Activated T-cell treated with anti-CD3 and anti-CD28 coated beads, Interleukin-2, amount 50 U/mL, for 1 hour (primary cell): ENCODE measurements at regions not wholly inside any gene's neighbourhood (a gene's known extent, or its start where the extent isn't known, plus 50 kb on each side); places are given as distances from the start of the nearest gene placed in this dataset.

Experiments
- DNase-seq: peaks from one replicate; pipeline ENCODE4 v3.0.0-alpha.2; 2020

DNA sequence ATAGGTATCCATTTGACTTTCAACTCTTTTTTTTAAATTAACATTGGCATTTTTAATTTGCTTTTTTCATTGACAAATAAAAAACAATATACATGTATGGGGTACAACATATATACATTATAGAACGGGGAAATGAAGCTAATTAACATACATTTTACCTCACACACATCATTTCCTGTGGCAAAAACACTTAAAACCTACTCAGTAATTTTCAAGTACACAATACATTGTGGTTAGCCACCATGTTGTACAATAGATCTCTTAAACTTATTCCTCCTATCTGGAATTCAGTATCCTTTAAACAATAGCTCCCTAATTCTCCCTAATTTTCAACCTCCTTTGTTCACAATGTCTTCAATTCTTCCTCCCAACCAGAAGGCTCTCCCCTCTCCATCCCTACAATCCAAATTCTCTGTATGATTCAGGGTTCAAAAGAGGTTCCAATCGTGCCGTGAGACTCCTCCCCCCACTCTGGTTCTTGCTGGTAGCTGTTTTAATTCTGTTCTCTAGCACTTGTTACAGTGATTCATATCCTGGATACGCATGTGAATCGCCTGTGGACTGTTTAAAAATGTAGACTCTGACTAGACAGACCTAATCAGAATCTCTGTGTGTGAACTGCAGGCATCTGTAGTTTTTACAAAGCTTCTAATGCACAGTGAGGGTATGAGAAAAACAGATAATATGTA, 87.6 kb upstream of the DUSP10 start:
- no peak for DNase-seq

DNA sequence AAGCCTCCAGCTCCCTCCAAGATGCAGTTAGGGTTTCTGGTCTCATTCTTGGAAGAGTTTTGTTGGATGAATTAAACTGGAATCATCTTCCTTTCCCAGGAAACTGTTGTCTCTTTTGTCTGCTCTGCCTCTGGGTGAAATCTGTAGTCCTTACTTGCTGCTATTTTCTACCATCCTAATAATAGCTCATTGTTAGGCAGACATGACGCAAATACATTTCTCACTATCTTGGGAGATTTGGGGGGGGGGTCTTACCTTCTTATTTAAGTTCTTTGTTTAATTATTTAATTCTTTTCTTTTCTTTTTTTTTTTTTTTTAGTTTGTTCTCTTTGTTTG, 85.4 kb upstream of the DUSP10 start:
- no peak for DNase-seq

DNA sequence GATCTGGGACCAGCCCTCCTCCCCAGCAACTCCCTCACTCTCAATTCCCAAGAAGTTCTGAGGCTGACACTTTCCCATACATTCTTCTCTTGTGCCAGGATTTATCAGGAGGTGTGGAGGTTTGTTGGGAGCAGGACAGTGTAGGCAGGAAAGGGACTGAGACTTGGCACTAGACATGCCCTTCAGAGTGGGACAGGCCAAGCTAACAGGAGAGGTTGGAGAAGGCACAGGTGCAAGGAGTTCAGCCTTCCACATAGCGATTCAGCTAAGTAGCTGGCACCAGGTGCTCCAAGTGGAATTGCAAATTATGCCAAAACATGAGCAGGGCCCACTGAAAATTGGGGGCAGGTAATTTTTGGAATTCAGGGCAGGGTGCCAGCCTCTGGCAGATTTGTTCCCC, 83.0 kb upstream of the DUSP10 start:
- no peak for DNase-seq

- DNase-seq, result no peak
Measured at GRCh38 chr1:221824025-221824424, 82.1 kb upstream of the DUSP10 start.

DNA sequence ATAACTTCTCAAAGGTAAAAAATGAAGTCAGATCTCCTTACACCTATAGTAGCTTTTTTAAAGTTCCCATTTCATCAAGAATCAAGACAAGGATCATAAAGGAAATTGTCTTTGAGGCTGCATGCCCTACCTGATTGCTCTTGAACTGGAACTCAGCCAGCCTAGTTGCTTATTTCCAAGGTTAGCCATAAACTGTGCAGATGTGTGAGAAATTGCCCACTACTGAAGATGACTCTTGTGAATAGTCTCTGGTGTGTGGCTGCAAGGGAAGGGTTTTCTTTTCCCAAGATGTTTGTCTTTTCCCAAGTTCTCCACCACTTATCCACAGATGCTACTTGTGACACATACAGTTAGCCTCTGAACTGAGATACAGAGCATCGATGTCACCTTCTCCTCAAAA, 81.7 kb upstream of the DUSP10 start:
- DNase-seq, result no peak

DNA sequence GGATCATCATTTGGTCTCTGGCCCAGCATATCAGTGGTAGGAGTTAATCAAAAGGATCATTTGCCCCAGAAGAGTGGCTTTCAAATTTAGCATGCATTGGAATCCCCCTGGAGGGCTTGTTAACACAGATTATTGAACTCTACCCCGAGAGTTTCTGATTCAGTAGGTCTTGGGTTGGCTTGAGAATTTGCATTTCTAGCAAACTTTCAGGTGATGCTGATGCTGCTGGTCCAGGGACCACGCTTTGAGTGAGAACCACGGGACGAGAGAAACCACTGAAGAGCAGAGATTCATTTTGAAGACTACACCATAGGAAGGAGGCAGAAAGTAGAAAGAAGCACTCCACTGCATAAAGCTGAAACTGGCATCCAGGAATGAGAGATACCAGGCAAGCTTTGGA, 81.3 kb upstream of the DUSP10 start:
- no peak for DNase-seq

- DNase-seq, result no peak
Measured at GRCh38 chr1:221822591-221822990, 80.7 kb upstream of the DUSP10 start.

DNA sequence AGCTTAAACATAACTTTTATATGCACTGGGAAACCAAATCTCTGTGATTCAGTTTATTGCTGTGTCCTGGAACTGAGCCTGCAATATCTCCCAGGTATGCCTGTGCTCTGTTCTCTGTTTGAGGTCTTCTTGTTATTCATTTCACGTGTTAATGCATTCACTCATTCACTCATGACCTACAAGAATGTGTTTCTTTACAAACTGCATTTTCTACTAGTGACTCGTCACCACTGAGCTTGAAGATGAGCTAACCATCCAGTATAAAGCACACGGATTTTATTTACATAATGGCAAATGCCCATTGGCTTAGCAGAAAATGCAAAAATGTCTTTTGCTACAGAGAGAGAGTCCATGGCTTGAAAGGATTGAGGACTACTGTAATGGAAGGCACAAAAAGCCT, 75.0 kb upstream of the DUSP10 start:
- DNase-seq, result no peak

DNA sequence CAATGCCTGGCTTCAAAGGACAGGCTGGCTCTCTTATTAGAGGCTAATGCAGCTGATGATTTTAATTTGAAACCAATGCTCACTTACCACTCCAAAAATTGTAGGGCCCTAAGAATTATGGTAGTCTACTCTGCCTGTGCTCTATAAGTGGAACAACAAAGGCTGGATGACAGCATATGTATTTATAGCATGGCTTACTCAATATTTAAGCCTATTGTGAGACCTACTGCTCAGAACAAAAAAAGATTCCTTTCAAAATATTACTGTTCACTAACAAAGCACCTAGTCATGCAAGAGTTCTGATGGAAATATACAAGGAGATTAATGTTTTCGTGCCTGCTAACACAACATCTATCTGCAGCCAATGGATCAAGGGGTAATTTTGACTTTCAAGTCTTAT, 73.8 kb upstream of the DUSP10 start:
- DNase-seq, result no peak

GRCh38 chr1:221813887-221814286, 72.0 kb upstream of the DUSP10 start:
- no peak for DNase-seq

DNA sequence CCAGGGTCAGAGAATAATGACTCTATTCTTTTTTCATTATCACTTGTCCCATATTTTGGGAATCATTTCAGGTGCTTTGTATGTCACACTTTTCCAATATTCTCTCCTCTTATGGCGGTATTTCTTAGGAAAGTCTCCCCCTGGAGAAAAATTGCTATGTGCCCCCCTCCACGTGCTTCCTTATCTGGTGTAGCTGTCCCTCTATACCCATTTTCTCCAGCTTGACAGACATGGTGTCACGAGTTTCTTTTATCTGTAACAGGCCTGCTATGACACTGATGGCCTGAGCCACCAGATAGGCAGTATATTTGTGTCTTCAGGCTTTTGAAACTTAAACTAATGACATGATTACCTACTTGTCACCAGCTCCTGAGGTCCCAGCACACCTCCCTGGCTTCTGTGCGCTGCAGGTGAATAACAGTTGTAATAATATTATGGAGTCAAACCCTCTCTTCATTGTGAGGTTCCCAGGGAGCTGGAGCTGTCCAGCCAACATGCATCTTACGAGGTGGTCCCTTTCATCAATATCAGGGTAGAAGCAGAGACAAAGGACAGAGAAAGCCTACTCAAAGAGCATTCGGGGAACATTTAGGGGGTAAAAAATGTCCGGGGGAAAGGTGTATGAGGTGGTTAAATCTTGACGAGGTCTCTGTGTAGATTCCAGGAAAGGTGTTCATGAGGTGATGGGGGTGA, 71.2 kb upstream of the DUSP10 start:
- DNase-seq, result no peak

GRCh38 chr1:221812088-221812752, 70.3 kb upstream of the DUSP10 start:
- DNase-seq, result no peak

DNA sequence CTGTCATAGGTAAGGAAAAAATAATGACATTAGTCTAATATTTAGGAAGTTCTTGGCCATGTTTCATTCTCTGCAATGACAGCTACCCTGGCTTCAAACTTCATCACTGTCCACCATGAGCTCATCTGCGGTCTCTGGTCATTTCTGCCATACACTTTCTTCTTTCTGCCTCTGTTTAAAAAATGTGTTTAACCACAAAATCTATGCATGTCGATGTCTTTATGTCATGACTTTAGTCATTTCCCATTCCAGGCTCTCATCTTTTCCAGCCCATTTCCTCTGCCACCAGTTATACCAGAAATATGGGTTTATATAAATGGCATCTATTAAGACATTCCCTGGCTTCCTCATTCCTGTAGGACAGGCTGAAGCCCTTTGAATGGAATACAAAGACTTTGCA, 68.5 kb upstream of the DUSP10 start:
- DNase-seq, result no peak

DNA sequence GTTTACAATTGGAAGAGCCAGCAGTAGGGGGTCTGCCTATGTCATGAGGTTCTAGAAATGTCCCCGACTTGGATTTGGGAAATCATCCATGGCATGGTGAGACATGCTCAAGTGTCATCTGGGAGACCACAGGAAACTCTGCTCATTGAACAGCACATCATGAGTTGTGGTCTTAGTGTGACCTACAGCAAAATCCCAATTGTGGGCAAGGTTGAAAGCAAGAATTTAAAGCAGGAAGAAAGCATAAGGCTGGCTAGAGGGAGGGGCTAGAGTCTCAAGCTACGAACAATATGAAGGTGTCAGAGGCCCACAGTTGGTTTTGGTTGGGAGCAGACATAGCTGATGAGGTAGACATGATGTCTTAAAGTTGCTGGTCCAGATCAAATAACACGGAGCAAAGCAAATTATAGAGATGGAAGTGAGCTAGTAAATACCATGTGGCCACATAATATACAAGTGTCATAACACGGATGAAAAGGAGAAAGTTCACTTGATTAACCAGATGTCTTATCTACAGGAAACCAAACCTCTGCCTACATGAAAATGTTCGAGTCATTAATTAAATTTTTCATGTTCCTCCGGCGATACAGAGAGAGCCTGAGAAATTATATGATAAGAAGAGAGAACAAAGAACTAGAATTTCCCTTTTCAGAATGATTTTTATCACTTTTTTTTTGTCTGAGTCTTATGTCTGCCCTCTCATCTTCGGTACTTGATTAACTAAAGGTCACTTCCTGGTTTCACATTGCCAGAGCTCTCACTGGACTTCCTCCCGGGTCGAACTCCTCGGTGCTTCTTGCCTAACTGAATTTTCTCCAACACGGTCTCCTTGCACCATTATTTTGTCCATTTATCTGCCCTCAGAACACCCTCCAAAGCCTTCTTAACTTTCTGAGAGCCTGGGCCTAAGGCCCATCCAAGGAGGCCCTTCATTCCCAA, 67.5 kb upstream of the DUSP10 start:
- DNase-seq, result no peak

- no peak for DNase-seq
Measured at GRCh38 chr1:221806984-221807383, 65.1 kb upstream of the DUSP10 start.

DNA sequence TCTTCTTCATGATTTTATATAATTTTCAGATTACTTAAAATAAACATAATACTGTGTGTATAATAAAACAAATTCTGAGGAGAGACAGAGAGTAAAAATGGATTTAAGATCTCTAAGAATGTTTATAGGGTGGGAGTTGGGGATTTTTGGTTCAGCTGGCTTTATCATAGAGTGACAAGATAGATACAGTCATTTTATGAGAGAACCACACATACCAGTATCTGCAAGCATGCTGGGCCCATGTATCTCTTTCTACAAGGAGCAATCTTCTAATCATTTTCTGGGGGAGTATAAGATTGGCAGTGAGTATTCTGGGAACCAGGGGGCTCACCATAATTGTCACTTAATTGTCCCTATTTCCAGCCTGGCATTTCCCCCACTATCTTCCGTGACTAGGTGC, 64.3 kb upstream of the DUSP10 start:
- DNase-seq, result no peak

- DNase-seq, result no peak
Measured at GRCh38 chr1:221805121-221805520, 63.2 kb upstream of the DUSP10 start.

- DNase-seq, result no peak
Measured at GRCh38 chr1:221804303-221804702, 62.4 kb upstream of the DUSP10 start.

DNA sequence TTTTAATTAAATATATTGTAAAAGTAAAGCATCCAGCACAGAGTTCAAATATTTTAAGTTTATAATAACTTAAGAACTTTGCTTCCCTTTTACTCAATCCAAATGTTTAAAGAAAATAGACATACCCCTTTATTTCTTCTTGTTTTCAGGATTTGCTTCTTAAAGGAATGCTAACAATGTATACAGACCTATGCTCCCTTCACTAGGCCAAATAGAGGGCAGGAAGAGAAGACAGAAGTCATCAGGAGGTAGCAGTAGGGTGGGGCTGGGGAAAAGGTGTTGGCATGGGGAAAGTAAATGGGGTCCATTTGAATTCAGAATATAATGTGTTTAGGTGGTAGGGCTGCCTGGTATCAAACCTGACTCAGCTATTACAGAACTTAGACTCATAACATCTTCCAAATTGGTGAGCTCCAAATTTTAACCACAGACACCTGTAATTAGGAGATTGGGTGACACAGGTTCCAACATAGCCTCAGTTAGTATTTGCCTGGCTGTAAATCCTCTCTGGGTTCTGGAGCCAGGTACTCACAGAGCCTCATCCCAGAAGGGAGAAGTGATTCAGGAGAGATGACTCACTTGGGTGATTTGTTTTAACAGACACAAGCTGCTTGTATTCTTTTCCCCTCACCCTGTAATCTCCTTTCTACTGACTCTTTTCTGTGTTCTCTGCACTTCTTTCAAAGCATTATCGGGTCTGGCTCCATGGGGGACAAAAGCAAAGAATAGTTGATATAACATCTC, 60.1 kb upstream of the DUSP10 start:
- DNase-seq, result no peak

- no peak for DNase-seq
Measured at GRCh38 chr1:221801251-221801661, 59.4 kb upstream of the DUSP10 start.

DNA sequence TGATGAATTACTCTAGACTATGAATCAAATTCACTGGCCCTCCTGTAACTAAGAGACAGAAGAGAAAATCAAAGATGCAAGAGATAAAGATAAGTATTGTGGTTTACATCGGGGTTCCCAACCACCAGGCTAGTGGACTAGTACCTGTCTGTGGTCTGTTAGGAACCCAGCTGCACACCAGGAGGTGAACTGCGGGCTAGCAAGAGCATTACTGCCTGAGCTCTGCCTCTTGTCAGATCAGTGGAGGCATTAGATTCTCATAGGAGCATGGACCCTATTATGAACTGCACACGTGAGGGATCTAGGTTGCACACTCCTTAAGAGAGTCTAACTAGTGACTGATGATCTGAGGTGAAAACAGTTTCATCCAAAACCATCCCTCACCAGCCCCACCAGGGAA, 58.9 kb upstream of the DUSP10 start:
- DNase-seq, result no peak

- DNase-seq, result no peak
Measured at GRCh38 chr1:221797506-221797905, 55.6 kb upstream of the DUSP10 start.

- no peak for DNase-seq
Measured at GRCh38 chr1:221796700-221797099, 54.8 kb upstream of the DUSP10 start.
